HG03159 (cell line): ENCODE measurements at regions not wholly inside any gene's neighbourhood (a gene's known extent, or its start where the extent isn't known, plus 50 kb on each side); places are given as distances from the start of the nearest gene placed in this dataset.
"Not testable (repeated sequence)": the region's sequence is repeated elsewhere in the genome, so short reads cannot be mapped to it uniquely, and the experiment has no call there.

ENCODE experiments used
- ATAC-seq: cut with Tn5 transposase; IDR thresholded peaks from one replicate; pipeline ENCODE4 v1.9.1; 2021; ENCODE audit warnings: mild to moderate bottlenecking, moderate library complexity; ENCODE audit not compliant: unreplicated experiment

DNA sequence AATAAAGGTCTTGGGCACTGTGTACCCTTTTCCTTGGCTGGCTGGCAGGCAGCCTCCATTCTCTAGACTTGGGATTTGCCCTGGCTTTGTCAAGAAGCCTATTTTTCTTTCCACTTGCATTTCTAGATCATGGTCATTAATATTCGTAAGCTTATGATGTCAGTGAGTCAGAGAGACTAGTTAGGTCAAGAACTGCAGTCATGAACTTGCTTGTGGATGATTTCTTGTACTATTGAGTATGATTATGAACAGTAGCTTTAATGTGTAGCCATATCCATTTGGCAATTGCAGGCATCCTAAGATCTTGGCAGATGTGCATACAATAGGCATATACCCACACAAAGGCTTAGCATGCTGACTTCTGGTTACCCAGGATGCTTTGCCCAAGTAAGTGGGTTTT, 186.8 kb upstream of the CLINT1 start:
- no peak for ATAC-seq

DNA sequence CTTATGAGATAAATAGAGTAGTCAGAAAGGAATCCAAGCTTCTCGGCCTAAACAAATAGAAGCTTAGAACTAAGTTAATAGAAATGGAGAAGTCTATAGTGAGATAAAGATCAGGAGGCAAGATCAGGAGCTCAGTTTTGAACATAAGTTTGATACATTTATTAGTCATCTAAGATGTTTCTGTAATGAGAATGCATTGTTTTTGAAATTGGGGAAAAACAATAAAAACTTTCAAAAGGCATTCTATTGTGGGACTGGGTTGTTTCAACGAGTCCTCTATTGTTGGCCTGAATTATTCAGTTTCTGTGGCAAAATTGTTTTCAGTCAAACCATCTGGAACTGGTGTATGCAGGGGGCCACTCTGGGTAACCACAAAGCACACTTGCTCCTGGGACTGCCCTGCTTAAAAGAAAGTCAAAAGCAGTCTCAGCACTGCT, 181.0 kb upstream of the CLINT1 start:
- ATAC-seq: peak; percentile 58

DNA sequence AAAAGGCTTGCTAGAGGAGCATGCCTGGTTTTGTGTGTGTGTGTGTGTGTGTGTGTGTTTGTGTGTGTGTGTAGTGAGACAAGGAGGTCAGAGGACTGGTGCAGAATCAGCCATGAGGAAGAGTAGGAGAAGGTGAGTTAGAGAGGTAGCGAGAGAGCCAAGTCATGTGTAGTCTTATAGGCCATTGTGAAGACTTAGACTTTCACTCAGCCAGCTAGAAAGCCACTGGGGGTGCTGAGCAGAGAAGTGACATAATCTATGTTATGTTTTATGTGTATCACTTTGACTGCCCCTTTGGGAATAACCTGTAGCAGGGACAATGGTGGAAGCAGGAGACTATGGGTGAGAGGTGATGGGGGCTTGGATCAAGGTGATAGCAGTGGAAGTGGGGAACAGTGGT, 180.5 kb upstream of the CLINT1 start:
- peak; percentile 15 for ATAC-seq

DNA sequence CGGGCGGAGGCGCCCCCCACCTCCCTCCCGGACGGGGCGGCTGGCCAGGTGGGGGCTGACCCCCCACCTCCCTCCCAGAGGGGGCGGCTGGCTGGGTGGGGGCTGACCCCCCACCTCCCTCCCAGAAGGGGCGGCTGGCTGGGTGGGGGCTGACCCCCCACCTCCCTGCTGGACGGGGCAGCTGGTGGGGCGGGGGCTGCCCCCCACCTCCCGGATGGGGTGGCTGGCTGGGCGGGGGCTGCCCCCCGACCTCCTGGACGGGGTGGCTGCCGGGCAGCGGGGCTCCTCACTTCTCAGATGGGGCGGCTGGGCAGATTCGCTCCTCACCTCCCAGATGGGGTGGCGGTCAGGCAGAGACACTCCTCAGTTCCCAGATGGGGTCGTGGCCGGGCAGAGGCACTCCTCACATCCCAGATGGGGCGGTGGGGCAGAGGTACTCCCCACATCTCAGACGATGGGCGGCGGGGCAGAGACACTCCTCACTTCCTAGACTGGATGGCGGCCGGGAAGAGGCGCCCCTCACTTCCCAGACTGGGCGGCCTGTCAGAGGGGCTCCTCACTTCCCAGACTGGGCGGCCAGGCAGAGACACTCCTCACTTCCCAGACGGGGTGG, 178.1 kb upstream of the CLINT1 start:
- not testable (repeated sequence) for ATAC-seq

DNA sequence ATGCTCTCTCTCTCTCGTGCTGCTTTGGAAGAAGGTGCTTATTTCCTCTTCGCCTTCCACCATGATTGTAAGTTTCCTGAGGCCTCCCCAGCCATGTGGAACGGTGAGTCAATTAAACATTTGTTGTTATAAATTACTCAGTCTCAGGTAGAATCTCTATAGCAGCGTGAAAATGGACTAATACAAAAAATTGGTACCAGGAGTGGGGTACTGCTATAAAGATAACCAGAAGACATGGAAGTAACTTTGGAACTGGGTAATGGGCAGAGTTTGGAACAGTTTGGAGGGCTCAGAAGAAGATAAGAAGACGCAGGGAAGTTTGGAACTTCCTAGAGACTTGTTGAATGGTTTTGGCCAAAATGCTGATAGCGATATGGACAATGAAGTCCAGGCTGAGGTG, 175.6 kb upstream of the CLINT1 start:
- ATAC-seq: not testable (repeated sequence)

DNA sequence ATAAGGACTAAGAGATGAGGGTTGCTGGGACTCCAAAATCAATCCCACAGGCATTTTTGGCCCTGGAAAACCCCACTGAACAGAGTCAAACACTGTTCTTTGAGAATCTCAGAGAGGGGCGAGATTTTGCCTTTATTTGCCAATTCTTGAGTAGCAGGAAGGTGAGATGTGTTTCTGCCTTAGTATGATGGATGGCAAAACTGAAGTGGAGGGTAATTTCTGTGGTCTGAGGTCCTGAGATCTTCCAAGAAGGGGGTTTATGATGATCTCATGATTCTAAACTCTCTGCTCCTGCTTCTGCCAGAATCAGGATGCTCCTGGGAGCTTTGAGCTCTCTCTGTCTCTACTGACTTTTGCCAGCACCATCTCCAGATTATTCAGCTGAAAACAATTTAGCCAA, 174.8 kb upstream of the CLINT1 start:
- no peak for ATAC-seq

DNA sequence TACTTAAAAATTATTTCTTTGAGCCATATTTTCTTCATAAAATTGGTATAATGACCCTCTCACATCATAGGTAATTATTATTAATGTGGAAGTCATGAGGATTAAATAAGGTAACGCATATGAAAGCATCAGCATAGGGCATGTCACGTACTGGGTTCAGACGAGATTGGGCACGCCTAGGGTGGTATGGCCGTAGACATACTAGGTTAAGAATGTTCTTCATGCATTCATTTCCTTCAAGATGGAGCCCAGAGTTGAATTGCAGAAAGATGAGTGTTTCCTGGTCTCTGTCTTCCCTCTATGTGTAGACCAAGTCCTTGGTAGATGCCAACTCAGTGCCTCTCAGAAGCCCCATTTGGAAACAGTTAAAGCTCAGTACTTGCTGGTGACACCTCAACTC, 174.1 kb upstream of the CLINT1 start:
- no peak for ATAC-seq

DNA sequence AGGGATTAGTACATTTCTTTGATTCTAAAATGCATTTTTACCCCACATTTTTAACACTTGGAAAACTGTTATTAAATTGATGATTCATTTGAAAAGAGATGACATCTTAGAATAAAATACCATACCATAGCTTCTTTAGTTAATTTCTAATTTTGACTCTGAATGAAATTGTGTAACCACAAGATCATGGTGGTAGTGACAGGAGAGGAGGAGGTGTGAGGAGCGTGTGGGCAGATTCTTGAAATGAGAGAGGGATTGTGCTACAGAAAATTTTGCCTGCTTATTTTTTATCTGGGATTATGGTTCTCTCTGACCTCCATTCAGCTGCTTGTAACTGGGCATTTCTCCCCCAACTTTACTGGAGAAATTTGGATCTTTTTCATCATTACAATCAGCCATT, 173.3 kb upstream of the CLINT1 start:
- no peak for ATAC-seq

DNA sequence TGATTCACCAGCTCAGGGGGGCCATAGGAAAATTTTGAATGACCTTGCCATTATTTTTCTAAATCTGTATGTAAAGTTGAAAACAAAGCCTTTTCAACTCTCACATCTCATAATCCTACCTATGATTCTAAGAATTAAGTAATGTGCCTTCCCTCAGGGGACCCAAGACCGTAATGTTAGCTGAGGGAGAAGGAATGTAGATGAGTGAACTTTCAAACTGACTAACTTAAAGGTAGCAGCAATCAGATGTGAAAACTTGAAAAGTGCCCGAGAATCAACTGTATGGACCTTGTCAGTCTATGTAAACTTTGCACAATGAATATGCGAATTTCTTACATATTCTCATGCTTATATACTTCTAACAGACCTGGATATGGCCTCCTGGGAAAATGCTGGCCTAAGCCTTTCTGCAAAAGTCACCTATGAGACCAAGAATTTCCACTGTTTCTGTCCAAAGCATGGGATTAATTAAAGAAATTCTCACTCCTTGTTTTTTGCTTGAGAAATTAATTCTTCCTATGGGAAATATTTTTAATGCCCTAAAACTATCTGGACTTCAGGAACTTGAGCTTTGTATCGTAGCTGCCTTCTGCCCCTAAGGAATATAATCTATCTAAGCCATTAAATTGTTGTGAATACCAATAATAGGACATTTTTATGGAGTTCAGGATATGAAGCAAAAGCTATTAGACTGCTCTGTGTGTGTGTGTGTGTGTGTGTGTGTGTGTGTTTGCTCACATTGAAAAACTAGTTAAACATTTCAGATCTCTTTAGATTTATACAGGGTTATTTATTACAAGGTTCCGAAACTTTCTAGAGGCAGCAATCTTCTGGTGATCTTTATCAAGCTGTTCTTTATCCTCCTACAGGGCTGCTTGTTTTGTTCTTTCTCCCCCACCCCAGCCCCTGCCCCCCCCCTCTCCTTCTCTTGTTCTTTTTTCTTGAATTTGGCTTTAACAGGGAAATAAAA, 169.1 kb upstream of the CLINT1 start:
- no peak for ATAC-seq

DNA sequence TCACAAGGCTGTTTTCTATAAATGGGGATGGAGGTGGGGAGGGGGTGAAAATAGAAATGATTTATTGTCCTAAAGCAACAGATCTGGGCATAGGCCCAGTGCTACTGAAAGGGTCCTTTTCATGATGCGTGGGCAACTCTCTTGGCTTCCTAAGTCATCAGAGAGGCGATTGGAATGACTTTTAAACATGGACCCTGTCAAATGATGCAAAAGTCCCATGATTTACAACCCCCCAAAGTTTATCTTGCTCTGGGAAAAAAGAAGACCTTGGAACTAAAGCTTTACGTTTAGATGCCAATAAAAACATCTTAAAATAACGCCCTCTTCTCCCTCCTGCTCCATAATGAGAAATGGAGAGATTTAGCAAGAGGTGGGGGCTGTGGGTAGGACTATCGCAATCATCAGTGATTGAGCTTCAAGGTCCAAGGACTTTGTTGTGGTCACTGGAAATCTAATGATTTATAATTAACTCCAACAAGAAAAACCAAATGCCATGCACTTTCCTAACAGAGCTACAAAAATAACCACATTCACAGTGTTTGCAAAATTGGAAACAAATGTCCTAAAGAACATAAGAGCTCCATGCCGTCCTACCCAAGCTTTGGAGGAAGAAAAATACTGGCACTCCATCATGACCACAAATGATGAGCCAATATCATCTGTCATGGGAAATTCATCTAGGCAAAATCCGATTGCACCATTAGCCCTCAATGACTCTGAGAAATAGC, 167.5 kb upstream of the CLINT1 start:
- ATAC-seq: no peak

DNA sequence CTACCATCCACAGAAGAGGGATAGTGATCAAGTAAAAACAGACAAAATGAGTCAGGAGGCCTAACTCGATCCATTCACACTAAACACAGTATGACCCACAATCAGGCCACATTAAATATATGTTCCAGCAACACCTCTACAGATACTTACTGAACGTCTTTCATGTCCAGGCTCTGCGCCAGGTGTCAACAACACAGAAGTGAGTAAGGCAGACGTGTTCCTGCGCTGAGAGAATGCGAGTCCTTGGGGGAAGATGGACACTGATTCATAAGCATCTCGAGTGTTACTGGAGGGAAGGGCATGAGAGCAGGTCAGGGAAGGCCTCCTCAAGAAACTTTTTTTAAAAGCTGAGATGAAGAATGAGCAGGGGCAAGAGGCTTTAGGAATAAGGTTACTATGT, 164.3 kb upstream of the CLINT1 start:
- ATAC-seq: no peak

DNA sequence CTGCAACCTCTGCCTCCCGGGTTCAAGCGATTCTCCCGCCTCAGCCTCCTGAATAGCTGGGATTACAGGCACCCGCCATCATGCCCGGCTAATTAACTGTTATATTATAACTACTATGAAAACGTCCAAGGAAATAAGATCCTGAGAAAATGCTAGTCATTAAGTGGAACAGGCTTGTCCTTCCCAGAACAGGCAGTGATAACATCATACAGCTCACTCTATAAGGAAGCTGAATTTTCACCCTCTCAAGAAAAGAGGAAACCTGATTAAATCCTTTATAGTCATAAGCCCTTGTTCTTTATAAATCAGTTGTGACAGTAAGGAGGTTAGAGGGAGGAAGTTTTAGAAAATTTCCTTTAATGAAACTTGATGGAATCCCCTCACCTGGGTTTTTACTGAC, 163.9 kb upstream of the CLINT1 start:
- no peak for ATAC-seq

DNA sequence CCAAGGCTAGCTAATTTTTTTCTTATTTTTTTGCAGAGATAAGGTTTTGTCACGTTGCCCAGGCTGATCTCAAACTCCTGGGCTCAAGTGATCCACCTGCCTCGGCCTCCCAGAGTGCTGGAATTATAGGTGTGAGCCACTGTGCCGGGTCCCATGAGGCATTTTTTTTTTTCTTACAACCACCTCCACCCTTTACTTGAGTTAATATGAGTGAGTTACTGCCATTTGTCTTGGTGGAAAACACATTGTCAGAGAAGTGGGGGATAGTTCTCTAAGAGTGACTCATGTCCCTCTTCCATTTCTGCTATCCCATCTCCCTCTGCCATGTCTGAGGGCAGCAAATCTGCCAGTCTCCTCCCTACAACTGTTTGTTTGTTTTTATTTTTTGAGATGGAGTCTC, 163.4 kb upstream of the CLINT1 start:
- no peak for ATAC-seq

DNA sequence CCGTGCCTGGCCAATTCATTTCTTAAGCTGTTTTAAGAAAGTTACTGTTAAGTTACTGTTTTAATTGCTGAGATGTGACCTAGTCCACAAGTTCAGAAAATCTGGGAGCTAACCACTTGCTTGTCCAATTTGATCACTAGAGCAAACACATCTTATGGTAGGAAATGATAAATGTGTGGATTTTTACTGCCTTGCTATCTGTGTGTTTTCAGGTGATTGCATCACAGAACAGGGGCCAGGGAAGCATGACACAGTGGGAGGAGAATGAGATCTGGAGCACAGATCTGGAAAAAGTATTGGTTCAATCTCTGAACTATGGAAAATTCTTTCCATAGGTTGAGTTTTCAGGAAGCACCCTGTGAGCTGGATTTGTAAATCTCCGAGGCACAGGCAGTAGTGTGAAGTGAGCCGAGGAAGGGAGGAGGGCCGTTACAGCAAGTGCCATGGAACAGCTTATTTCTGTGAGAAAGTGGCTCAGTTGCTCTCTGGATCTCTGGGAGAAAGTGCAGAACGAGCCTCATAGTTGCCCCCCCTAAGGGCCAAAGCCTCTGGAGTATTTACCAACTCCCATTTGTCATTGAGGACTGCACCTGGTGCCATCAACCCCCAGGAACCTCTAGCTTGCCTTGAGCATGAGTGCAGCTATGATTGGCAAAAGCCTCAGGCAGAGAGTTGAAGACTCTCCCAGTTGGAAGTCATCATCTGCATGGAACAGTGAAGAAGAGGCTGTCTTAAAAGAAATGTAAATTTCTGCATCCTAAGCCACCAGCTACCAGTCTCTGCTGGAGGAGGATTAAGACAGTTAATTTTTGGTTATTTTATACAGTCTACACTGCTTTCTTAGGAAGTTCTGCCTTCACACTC, 161.8 kb upstream of the CLINT1 start:
- no peak for ATAC-seq

DNA sequence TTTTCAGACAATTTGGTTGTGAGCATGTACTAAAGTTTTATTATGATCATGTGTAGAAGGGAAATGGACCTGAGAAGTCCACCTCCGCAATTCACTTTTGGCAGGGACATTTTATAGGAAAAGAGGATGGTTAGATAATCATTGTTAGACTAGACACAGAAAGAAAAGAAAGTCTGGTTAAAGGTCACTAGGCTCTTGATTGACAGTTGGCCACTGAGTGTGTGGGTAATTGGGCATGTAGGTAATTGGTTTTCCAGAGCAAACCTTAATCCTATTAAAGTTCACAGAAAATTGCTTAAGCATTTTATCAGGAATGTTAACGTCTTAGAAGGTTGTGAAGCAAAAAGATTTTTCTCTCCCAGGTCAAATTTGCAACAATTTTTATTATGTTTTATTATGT, 158.5 kb upstream of the CLINT1 start:
- ATAC-seq: no peak

DNA sequence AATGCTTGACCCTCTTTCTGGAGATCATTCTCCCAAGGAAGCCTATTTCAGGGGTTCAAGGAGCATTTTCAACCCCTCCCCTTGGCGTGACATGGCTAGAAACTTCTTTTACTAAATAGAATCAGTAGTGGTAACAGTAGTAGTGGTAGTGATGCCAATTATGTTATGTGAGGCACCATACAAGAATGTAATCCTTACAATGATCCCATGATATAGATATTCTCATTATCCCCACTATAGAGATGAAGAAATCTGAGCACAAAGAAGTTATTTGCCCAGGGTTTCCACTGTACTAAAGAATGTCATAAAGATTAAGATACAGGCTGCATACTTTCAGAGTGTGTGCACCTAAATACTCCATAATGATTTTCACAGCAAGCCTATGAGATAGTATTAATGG, 155.4 kb upstream of the CLINT1 start:
- ATAC-seq: no peak

DNA sequence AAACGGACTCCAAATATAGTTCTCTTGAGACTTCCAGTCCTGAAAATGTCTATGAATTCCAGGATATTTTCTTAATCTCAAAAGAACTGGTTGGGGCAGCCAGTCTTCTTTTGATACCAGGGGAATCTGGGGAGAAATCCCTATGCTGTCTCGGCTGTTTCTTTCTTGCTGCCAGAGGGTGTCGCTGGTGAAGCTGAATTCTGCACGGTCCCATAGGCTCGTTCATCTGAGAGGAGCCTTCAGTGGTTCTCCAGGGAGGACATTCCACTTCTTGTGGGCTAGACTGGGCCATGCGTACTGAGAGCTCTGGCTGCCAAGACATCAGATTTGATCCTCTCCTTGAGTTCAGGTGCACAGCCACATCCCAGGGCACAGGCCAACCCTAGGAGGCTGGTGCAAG, 155.0 kb upstream of the CLINT1 start:
- ATAC-seq: no peak

DNA sequence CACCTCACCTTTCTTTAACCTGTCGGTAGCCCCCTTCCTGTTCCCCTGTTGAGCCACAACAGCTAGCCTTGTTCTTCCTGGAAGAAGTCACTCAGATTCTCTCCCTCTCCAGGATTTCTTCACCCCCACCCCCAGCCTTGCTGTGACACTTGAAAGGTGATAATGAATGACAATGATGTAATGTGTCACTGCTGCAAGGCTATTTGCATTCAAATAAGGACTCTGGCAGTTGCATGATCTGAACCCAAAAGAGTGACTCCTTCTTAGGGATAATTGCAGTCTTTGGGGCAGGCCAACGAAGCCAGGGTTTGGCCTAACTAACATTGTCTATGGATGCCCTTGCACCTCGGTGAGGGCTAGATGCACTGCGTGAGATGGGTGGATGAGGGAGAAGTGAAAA, 154.4 kb upstream of the CLINT1 start:
- no peak for ATAC-seq

DNA sequence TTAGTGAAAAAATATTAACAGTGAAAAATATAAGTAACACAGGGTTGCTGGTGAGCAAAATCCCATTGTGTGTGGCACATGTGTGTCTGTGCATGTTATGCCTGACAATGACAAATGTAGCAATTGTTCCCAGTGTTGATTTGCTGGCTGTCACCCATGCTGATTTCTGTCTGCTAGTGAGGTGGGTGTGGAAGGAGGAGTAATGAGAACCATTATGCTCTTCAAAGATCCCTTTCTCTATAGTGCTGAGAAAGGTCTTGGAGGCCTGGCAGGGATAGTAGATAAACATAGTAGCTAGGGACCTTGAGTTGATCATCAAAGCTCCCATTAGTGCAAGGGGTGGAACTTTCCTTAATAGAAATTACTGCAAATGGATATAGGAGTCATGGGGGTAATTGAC, 152.5 kb upstream of the CLINT1 start:
- no peak for ATAC-seq

DNA sequence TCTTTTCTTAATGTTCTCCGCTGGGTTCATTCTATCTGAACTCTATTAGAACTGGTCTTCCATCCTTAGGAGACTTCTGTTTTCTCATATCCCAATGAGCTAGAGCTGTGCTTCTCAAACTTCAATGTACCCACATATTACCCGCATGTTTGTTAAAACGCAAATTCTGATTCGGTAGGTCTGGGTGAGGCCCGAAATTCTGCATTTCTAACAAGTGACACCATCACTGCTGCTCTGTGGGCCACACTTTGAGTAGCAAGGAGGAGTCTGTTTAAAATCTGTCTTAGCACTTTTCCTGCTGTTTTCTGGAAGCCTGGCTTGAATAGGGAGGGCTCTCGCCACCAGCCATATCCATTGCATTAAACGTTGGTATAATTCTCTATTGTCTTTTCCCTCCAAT, 151.9 kb upstream of the CLINT1 start:
- ATAC-seq: no peak

DNA sequence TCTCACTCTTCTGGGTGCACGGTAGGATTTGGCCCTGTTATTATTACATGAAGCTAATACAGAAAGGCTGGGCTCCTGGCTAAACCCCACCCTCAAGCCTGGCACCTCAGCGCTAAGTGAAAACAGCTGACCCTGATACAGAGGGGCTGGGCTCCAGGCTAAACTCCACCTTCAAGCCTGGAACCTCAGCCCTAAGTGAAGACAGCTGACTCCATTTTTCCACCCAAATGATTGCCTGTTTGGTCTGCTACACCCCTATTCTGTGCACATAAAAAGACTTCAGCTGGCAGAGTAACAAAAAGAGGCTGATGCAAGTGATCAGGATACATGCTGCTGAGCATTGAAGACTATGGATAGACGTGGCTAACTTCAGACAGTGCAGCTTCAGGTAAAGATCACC, 148.4 kb upstream of the CLINT1 start:
- ATAC-seq: no peak
